PC-9 (cell line): ENCODE measurements at regions not wholly inside any gene's neighbourhood (a gene's known extent, or its start where the extent isn't known, plus 50 kb on each side); places are given as distances from the start of the nearest gene placed in this dataset.

ENCODE experiments used
- BruUV-seq: library from RNA; stranded (reverse); fragments of 400-500 nt; replicated peaks from 2 replicates; lab custom pipeline; 2021; lab: Mats Ljungman, UMichigan
- CTCF ChIA-PET: fragments of 300-600 bp; sonication (Branson Sonifier 250); formaldehyde crosslinking; loops from one replicate; lab custom pipeline; 2022; ENCODE audit warnings: antibody characterized with exemption; lab: Charles Lee
- POLR2A ChIA-PET: fragments of 300-600 bp; sonication (Branson Sonifier 250); formaldehyde crosslinking; loops from one replicate; lab custom pipeline; 2022; ENCODE audit warnings: antibody characterized with exemption; ENCODE audit not compliant: unreplicated experiment; lab: Charles Lee
- DNase-seq, 2 experiments: peaks; one replicate each; pipeline versions ENCODE4 v3.0.0 to v3.0.0-alpha.2; 2015 to 2022; ENCODE audit warnings: mixed read lengths in 1 of 2
- H2AFZ ChIP-seq: fragments of 200-600 bp; sonication (generic); 2 replicates; pipeline ENCODE4 v1.8.1; 2017; ENCODE audit warnings: antibody characterized with exemption
- H3F3A ChIP-seq: fragments of 200-600 bp; sonication (generic); 2 replicates; pipeline ENCODE4 v1.8.1; 2017; ENCODE audit warnings: antibody characterized with exemption, mild to moderate bottlenecking, low read depth; ENCODE audit not compliant: insufficient read depth
- H3K27ac ChIP-seq: fragments of 200-600 bp; sonication (generic); 2 replicates; pipeline ENCODE4 v1.6.1; 2016; ENCODE audit warnings: mixed run types
- H3K27me3 ChIP-seq: fragments of 200-600 bp; sonication (generic); 2 replicates; pipeline ENCODE4 v1.6.1; 2016; ENCODE audit warnings: low read depth, mixed run types; ENCODE audit not compliant: insufficient read depth
- H3K36me3 ChIP-seq: fragments of 200-600 bp; sonication (generic); 2 replicates; pipeline ENCODE4 v1.6.1; 2016; ENCODE audit warnings: low read depth, mixed run types
- H3K4me1 ChIP-seq: fragments of 200-600 bp; sonication (generic); replicated peaks from 2 replicates; pipeline ENCODE4 v1.6.1; 2016; ENCODE audit warnings: mixed run types; ENCODE audit not compliant: insufficient read depth
- H3K4me2 ChIP-seq: fragments of 200-600 bp; sonication (generic); 2 replicates; pipeline ENCODE4 v1.6.1; 2017; ENCODE audit warnings: mixed run types
- H3K4me3 ChIP-seq: fragments of 200-600 bp; sonication (generic); 2 replicates; pipeline ENCODE4 v1.6.1; 2016; ENCODE audit warnings: mixed run types
- H3K79me2 ChIP-seq: fragments of 200-600 bp; sonication (generic); 2 replicates; pipeline ENCODE4 v1.6.1; 2017; ENCODE audit warnings: low read depth, mixed run types
- H3K9me2 ChIP-seq: fragments of 200-600 bp; sonication (generic); 2 replicates; pipeline ENCODE4 v1.8.1; 2017; ENCODE audit warnings: mild to moderate bottlenecking; ENCODE audit not compliant: insufficient read depth
- H3K9me3 ChIP-seq: fragments of 200-600 bp; sonication (generic); 2 replicates; pipeline ENCODE4 v1.8.1; 2016; ENCODE audit warnings: low read depth; ENCODE audit not compliant: insufficient read depth
- H4K20me1 ChIP-seq: fragments of 200-600 bp; sonication (generic); 2 replicates; pipeline ENCODE4 v1.8.1; 2017; ENCODE audit not compliant: insufficient read depth
- EZH2 ChIP-seq: fragments of 200-600 bp; sonication (generic); IDR thresholded peaks from 2 replicates; pipeline ENCODE4 v1.8.0; 2017; ENCODE audit warnings: antibody characterized with exemption, low read depth
- intact Hi-C: fragments of 100-400 bp; cut with micrococcal nuclease; formaldehyde crosslinking; loops from one replicate; pipeline ENCODE4 v1.10.0; 2022; ENCODE audit not compliant: unreplicated experiment
- TF ChIP-seq, protein P1 (sequence below): fragments of 200-600 bp; sonication (generic); conservative IDR thresholded peaks from 2 replicates; pipeline ENCODE4 v1.6.1; 2017; ENCODE audit warnings: mixed run types, antibody characterized with exemption, mild to moderate bottlenecking, moderate library complexity

DNA sequence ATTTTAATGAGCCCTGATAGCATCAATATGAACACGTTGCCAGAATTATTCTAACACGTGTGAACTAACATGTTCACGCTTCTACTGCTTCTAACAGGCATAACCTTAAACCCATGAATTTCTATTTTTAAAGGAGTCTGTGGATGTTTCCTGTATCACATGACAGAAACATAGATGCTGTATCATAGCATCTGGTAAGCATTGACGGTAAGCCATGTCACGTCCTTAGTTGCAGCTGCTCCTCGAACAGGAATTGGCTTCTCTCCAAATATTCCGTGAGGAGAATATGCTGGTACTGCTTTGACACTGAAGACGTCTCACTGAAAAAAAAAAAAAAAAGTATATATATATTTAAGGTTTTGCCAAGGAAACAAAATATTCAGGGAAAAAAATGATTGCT is 105.1 kb upstream of the MXRA5 start:
- no TSS peak for BruUV-seq
- Histone ChIP-seq H3K79me2 (no peaks in the 10 kb centered on the region), H3K9me3 (no peaks in the 10 kb centered on the region), H3K36me3 (no peaks in the 10 kb centered on the region), H3K4me1 (no peaks in the 10 kb centered on the region), H3K4me2 (no peak overlapping the region), H3K27ac (no peak overlapping the region), H3F3A (no peaks in the 10 kb centered on the region), H3K27me3 (no peaks in the 10 kb centered on the region), H3K4me3 (no peak overlapping the region), H2AFZ (no peak overlapping the region), H4K20me1 (no peaks in the 10 kb centered on the region), H3K9me2 (no peaks in the 10 kb centered on the region)
- TF ChIP-seq, protein P1, sequence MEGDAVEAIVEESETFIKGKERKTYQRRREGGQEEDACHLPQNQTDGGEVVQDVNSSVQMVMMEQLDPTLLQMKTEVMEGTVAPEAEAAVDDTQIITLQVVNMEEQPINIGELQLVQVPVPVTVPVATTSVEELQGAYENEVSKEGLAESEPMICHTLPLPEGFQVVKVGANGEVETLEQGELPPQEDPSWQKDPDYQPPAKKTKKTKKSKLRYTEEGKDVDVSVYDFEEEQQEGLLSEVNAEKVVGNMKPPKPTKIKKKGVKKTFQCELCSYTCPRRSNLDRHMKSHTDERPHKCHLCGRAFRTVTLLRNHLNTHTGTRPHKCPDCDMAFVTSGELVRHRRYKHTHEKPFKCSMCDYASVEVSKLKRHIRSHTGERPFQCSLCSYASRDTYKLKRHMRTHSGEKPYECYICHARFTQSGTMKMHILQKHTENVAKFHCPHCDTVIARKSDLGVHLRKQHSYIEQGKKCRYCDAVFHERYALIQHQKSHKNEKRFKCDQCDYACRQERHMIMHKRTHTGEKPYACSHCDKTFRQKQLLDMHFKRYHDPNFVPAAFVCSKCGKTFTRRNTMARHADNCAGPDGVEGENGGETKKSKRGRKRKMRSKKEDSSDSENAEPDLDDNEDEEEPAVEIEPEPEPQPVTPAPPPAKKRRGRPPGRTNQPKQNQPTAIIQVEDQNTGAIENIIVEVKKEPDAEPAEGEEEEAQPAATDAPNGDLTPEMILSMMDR: no peak
- TF ChIP-seq EZH2: no peak
- CTCF ChIA-PET: no interaction called here
- POLR2A ChIA-PET: no interaction called here
- DNase-seq: no peak
- intact Hi-C loops: no loop called here

DNA sequence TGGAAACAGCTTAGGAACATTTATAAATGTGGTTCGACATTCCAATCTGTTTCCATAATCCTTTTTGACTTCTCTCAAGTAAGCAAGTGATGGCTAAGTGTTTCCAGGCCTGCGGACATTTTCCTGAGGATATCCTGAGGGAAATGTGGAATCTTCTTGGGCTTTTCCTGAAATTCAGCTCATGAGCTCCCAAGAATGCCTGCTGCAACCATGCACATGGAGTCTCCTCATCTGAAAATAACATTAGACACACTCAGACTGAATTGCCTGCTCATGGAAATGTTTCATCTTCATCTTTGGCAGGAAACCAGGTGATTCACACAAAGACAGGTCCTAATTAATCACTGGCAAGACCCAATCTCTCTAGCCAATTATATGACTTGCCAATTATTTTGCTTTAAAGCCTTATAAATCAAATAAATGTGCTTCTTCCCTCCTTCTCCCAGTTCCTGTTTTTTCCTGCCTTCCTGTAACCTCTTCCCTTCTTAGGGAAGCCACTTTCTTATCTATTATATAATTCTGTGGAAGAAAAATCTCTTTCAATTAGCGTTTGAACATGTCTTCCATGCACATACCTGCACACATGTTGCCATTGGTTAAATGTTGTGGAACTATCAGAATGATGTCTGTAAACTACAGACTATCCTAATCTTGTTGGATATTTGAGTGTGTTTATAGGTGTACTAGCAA is 104.6 kb upstream of the MXRA5 start:
- TF ChIP-seq, protein P1: no peak
- no peak for TF ChIP-seq EZH2
- no peaks in the 10 kb centered on the region for H3K27me3 ChIP-seq
- no peaks in the 10 kb centered on the region for H3K36me3 ChIP-seq
- intact Hi-C loops: no loop called here
- no peaks in the 10 kb centered on the region for H3K79me2 ChIP-seq
- ChIA-PET CTCF (no interaction called here), POLR2A (no interaction called here)
- no peak overlapping the region for H2AFZ ChIP-seq
- no peak overlapping the region for H3K4me3 ChIP-seq
- no peaks in the 10 kb centered on the region for H4K20me1 ChIP-seq
- no peak for DNase-seq
- no peaks in the 10 kb centered on the region for H3F3A ChIP-seq
- H3K4me1 ChIP-seq: no peaks in the 10 kb centered on the region
- no peaks in the 10 kb centered on the region for H3K9me2 ChIP-seq
- BruUV-seq: no TSS peak
- no peak overlapping the region for H3K4me2 ChIP-seq
- H3K9me3 ChIP-seq: no peaks in the 10 kb centered on the region
- H3K27ac ChIP-seq: no peak overlapping the region

DNA sequence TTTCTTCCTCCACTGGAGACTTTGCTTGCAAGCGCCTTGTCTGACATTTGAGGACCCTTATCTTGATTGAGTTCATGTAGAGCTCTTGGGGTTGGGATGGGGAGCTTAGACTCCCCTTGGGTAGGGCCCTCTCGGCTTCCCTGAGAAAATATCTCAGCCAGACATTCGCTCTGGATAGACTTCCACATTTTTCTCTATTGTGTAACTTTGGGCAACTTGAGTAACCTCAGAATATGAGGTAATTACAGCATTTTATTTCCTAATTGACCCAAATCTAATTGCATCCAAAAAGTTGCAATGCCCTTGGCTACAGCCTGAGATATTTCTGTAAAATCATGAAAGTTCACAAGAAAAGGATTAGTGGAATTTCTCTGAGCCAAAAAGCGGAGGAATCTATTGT is 102.8 kb upstream of the MXRA5 start:
- H3F3A ChIP-seq: no peaks in the 10 kb centered on the region
- H3K4me2 ChIP-seq: no peak overlapping the region
- CTCF ChIA-PET: no interaction called here
- H3K9me2 ChIP-seq: no peaks in the 10 kb centered on the region
- no peaks in the 10 kb centered on the region for H3K9me3 ChIP-seq
- H3K4me1 ChIP-seq: no peaks in the 10 kb centered on the region
- no peak overlapping the region for H3K27ac ChIP-seq
- POLR2A ChIA-PET: no interaction called here
- H3K27me3 ChIP-seq: no peaks in the 10 kb centered on the region
- DNase-seq: no peak
- H3K4me3 ChIP-seq: no peak overlapping the region
- H3K79me2 ChIP-seq: no peaks in the 10 kb centered on the region
- H4K20me1 ChIP-seq: no peaks in the 10 kb centered on the region
- BruUV-seq: no TSS peak
- intact Hi-C loops: no loop called here
- TF ChIP-seq EZH2: no peak
- TF ChIP-seq, protein P1: no peak
- H3K36me3 ChIP-seq: no peaks in the 10 kb centered on the region
- H2AFZ ChIP-seq: no peak overlapping the region
